BJ (cell line): ENCODE measurements at regions not wholly inside any gene's neighbourhood (a gene's known extent, or its start where the extent isn't known, plus 50 kb on each side); places are given as distances from the start of the nearest gene placed in this dataset.

ENCODE experiments used
- CTCF ChIA-PET: fragments of 350-600 bp; formaldehyde crosslinking; extraction: SDS; loops from one replicate; lab custom pipeline; 2021; ENCODE audit warnings: antibody characterized with exemption, inconsistent platforms; lab: Yijun Ruan, JAX
- POLR2A ChIA-PET: fragments of 300-600 bp; sonication (Branson Sonifier 250); formaldehyde crosslinking; extraction: SDS; loops from one replicate; lab custom pipeline; 2021; ENCODE audit warnings: antibody characterized with exemption; lab: Charles Lee
- DNase-seq: peaks from one replicate; pipeline ENCODE4 v3.0.0-alpha.2; 2011; ENCODE audit warnings: low read depth
- H3K27me3 ChIP-seq: 2 replicates; pipeline ENCODE4 v1.6.0; 2011; ENCODE audit warnings: low read length; ENCODE audit not compliant: control insufficient read depth, insufficient read depth
- H3K36me3 ChIP-seq: 2 replicates; pipeline ENCODE4 v1.5.1; 2011; ENCODE audit warnings: low read length; ENCODE audit not compliant: control insufficient read depth, insufficient read depth
- H3K4me3 ChIP-seq: 2 replicates; pipeline ENCODE4 v1.5.1; 2011; ENCODE audit warnings: low read depth, mild to moderate bottlenecking, control low read depth, low read length
- CTCF ChIP-seq: IDR thresholded peaks from 2 replicates; pipeline ENCODE4 v1.5.1; 2011; ENCODE audit warnings: low read depth, mild to moderate bottlenecking, control low read depth, inconsistent platforms, low read length, moderate library complexity; ENCODE audit not compliant: insufficient read depth

GRCh38 chr2:16019617-16020351 is 79.4 kb downstream of the MYCN start:
- no peaks in the 10 kb centered on the region for H3K36me3 ChIP-seq
- POLR2A ChIA-PET: no interaction called here
- CTCF ChIA-PET: no interaction called here
- no peak for TF ChIP-seq CTCF
- DNase-seq: no peak
- H3K27me3 ChIP-seq: no peaks in the 10 kb centered on the region
- no peak overlapping the region for H3K4me3 ChIP-seq

GRCh38 chr2:16019060-16019480 is 78.7 kb downstream of the MYCN start:
- H3K4me3 ChIP-seq: no peak overlapping the region
- no peaks in the 10 kb centered on the region for H3K27me3 ChIP-seq
- DNase-seq: no peak
- no peak for TF ChIP-seq CTCF
- ChIA-PET POLR2A (no interaction called here), CTCF (no interaction called here)
- H3K36me3 ChIP-seq: no peaks in the 10 kb centered on the region

GRCh38 chr2:16018277-16019059 is 78.1 kb downstream of the MYCN start:
- no peak for TF ChIP-seq CTCF
- POLR2A ChIA-PET: no interaction called here

GRCh38 chr2:16016282-16016681 is 75.9 kb downstream of the MYCN start:
- Histone ChIP-seq H3K27me3 (no peaks in the 10 kb centered on the region), H3K4me3 (no peak overlapping the region), H3K36me3 (no peaks in the 10 kb centered on the region)
- no peak for DNase-seq
- ChIA-PET CTCF (no interaction called here), POLR2A (no interaction called here)
- no peak for TF ChIP-seq CTCF

More at GRCh38 chr2:16018277-16019059, 78.1 kb downstream of the MYCN start:
- no peak overlapping the region for H3K4me3 ChIP-seq
- CTCF ChIA-PET: no interaction called here
- DNase-seq: no peak
- no peaks in the 10 kb centered on the region for H3K27me3 ChIP-seq
- H3K36me3 ChIP-seq: no peaks in the 10 kb centered on the region

- Histone ChIP-seq H3K36me3 (no peaks in the 10 kb centered on the region), H3K4me3 (no peak overlapping the region), H3K27me3 (no peaks in the 10 kb centered on the region)
- no peak for DNase-seq
- POLR2A ChIA-PET: no interaction called here
- CTCF ChIA-PET: no interaction called here
- TF ChIP-seq CTCF: no peak
Observed at GRCh38 chr2:16015903-16016265, 75.5 kb downstream of the MYCN start.
